ENCODE measurements at regions not wholly inside any gene's neighbourhood (a gene's known extent, or its start where the extent isn't known, plus 50 kb on each side); places are given as distances from the start of the nearest gene placed in this dataset.
A peak's percentile ranks its signal among the peaks of the same experiment; 100 is the strongest.
"Not testable (repeated sequence)": the region's sequence is repeated elsewhere in the genome, so short reads cannot be mapped to it uniquely, and the experiment has no call there.

DNA sequence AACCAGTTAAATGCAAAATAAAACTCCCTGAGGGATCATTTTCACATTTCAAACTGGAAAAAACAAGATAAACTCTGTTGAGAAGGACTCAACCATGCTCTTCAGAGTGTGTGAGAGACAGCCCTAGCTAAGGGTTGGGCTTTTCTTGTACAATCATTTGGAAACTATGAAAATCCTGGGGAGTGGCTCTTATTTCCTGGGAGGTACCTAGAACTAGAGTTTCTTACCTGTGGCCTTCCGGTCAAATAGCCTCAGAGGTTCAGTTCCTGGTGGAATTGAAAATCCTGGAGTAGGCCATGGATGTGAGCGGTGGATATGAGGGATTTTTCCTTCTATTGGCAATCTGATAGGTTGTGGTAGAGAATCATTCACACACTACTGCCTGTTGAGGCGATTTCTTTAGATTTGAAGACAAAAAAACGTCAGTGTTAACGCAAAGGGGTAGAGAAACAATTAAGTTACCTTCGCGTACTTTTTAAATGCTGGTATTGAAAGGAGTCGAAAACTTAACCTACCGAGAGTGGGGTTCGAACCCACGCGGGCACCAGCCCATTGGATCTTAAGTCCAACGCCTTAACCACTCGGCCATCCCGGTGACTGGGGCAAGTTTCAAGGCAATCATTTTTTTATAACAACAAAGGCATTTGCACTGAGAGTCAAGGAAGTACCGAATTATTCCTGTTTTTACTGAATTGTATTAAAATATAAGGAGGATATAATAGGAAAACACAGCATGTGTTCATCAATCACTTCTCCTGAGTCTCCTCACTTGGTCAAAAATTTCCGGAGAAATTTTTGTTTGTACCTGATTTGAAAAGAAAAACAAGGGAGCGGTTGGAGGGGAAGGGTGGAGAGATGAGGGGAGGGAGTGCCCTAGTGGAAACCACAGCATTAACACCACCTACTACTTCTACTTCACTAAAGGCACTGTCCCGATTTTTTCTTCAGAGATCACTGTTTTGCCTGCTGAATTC, 191.3 kb downstream of the OR2B2 start:
- Histone ChIP-seq H3K79me1 (ENCODE audit: insufficient read depth, low read depth, low read length, poor library complexity, severe bottlenecking) (no peaks in the 10 kb centered on the region), H2BK12ac (ENCODE audit: insufficient read length, low read depth, low read length) (no peak overlapping the region), H3K56ac (ENCODE audit: insufficient read length, low read depth, low read length) (no peak overlapping the region), H2AFZ (ENCODE audit: low read length) (peak overlapping the region; percentile 69), H4K5ac (ENCODE audit: insufficient read length, low read depth, low read length) (no peak overlapping the region), H3K9ac (ENCODE audit: extremely low read depth, insufficient read length, low read length) (no peak overlapping the region), H3K14ac (ENCODE audit: insufficient read depth, low read length) (no peak overlapping the region), H4K91ac (ENCODE audit: insufficient read length, low read depth, low read length) (no peak overlapping the region), H3K4me2 (ENCODE audit: insufficient read depth, insufficient read length, low read length) (peak overlapping the region; percentile 79), H2BK5ac (ENCODE audit: insufficient read length, low read length) (no peak overlapping the region), H3K4me1 (ENCODE audit: insufficient read depth, low read length) (no peaks in the 10 kb centered on the region), H3K9me3 (ENCODE audit: control insufficient read depth, low read depth, low read length) (no peaks in the 10 kb centered on the region), H2BK120ac (ENCODE audit: low read depth, low read length, poor library complexity, severe bottlenecking) (no peak overlapping the region), H3K18ac (ENCODE audit: insufficient read length, low read depth, low read length) (no peak overlapping the region), H4K8ac (replicated peaks; ENCODE audit: insufficient read length, low read depth, low read length) (no peak overlapping the region), H3K23me2 (ENCODE audit: insufficient read length, low read depth, low read length, poor library complexity, severe bottlenecking) (peaks cover 3% of the 10 kb centered on the region), H4K20me1 (ENCODE audit: control insufficient read depth, insufficient read depth, insufficient read length) (no peaks in the 10 kb centered on the region), H3K27me3 (ENCODE audit: insufficient read depth, low read length) (no peaks in the 10 kb centered on the region), H2AK5ac (ENCODE audit: insufficient read length, low read length) (no peak overlapping the region), H3T11ph (ENCODE audit: low read length) (no peak overlapping the region), H3K4ac (ENCODE audit: low read depth, low read length) (no peak overlapping the region), H2BK20ac (ENCODE audit: low read depth, low read length, poor library complexity, severe bottlenecking) (no peak overlapping the region), H3K27ac (ENCODE audit: insufficient read length, low read depth, low read length) (no peak overlapping the region), H3K79me2 (ENCODE audit: insufficient read depth, low read length) (no peaks in the 10 kb centered on the region), H3K23ac (ENCODE audit: insufficient read length, low read depth, low read length) (no peak overlapping the region), H2BK15ac (ENCODE audit: low read depth, low read length) (no peak overlapping the region)
- peaks cover 13 to 19% of the 10 kb centered on the region in 2 experiments for H3K4me1 Mint-ChIP-seq
- no peak overlapping the region for H3K27ac Mint-ChIP-seq
- no CpG with 5 or more reads among the region's 19 CpGs for WGBS (ENCODE audit: extremely low coverage, insufficient read length, low lambda C conversion rate)
- TF ChIP-seq, protein P1, sequence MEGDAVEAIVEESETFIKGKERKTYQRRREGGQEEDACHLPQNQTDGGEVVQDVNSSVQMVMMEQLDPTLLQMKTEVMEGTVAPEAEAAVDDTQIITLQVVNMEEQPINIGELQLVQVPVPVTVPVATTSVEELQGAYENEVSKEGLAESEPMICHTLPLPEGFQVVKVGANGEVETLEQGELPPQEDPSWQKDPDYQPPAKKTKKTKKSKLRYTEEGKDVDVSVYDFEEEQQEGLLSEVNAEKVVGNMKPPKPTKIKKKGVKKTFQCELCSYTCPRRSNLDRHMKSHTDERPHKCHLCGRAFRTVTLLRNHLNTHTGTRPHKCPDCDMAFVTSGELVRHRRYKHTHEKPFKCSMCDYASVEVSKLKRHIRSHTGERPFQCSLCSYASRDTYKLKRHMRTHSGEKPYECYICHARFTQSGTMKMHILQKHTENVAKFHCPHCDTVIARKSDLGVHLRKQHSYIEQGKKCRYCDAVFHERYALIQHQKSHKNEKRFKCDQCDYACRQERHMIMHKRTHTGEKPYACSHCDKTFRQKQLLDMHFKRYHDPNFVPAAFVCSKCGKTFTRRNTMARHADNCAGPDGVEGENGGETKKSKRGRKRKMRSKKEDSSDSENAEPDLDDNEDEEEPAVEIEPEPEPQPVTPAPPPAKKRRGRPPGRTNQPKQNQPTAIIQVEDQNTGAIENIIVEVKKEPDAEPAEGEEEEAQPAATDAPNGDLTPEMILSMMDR (conservative IDR thresholded peaks at IDR 0.05), result peak; percentile 42; the same call in 2 of the 3 replicates
- peak; percentile 74 for DNase-seq
- no peaks in the 10 kb centered on the region; a peak in 1 of 5 replicates for H3K9me3 Mint-ChIP-seq
- no peaks in the 10 kb centered on the region for H3K36me3 Mint-ChIP-seq (ENCODE audit: insufficient read depth in 1 of 3, low read depth in 3 of 3)
- peak overlapping the region; percentile 70 to 87 for H3K4me3 Mint-ChIP-seq
- peaks cover 14% of the 10 kb centered on the region for H3K27me3 Mint-ChIP-seq (ENCODE audit: low read depth)

DNA sequence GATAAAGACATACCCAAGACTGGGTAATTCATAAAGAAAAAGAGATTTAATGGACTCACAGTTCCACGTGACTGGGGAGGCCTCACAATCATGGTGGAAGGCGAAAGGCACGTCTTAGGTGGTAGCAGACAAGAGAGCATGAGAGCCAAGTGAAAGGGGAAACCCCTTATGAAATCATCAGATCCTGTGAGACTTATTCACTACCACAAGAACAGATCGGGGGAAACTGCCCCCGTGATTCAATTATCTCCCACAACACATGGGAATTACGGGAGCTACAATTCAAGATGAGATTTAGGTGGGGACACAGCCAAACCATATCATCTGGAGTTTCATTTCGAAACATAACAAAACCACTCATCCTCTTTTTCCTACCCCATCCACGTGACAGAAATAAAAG, 193.2 kb downstream of the OR2B2 start:
- peak overlapping the region in 1 of 3 experiments; percentile 9; a peak in 1 of 7 replicates for H3K27ac Mint-ChIP-seq

More for the DNA sequence above, 193.2 kb downstream of the OR2B2 start:
- H3K9ac ChIP-seq (ENCODE audit: extremely low read depth, insufficient read length, low read length); H3K79me2 ChIP-seq (ENCODE audit: insufficient read depth, low read length); H2BK20ac ChIP-seq (ENCODE audit: low read depth, low read length, poor library complexity, severe bottlenecking); H2AFZ ChIP-seq (ENCODE audit: low read length); H3K4me2 ChIP-seq (ENCODE audit: insufficient read depth, insufficient read length, low read length); H3K4me1 ChIP-seq (ENCODE audit: insufficient read depth, low read length); DNase-seq; H2BK5ac ChIP-seq (ENCODE audit: insufficient read length, low read length); H2BK120ac ChIP-seq (ENCODE audit: low read depth, low read length, poor library complexity, severe bottlenecking); H3K23ac ChIP-seq (ENCODE audit: insufficient read length, low read depth, low read length); H2BK15ac ChIP-seq (ENCODE audit: low read depth, low read length); H3K14ac ChIP-seq (ENCODE audit: insufficient read depth, low read length); H3K23me2 ChIP-seq (ENCODE audit: insufficient read length, low read depth, low read length, poor library complexity, severe bottlenecking); H3K27me3 ChIP-seq (ENCODE audit: insufficient read depth, low read length); H3K36me3 Mint-ChIP-seq (ENCODE audit: insufficient read depth in 1 of 3, low read depth in 3 of 3); H3K9me3 Mint-ChIP-seq; H2BK12ac ChIP-seq (ENCODE audit: insufficient read length, low read depth, low read length); H3K79me1 ChIP-seq (ENCODE audit: insufficient read depth, low read depth, low read length, poor library complexity, severe bottlenecking); H4K20me1 ChIP-seq (ENCODE audit: control insufficient read depth, insufficient read depth, insufficient read length); H3K18ac ChIP-seq (ENCODE audit: insufficient read length, low read depth, low read length); H3T11ph ChIP-seq (ENCODE audit: low read length); H4K8ac ChIP-seq (replicated peaks; ENCODE audit: insufficient read length, low read depth, low read length); H3K27ac ChIP-seq (ENCODE audit: insufficient read length, low read depth, low read length); H3K56ac ChIP-seq (ENCODE audit: insufficient read length, low read depth, low read length); H3K4me3 Mint-ChIP-seq; H3K4ac ChIP-seq (ENCODE audit: low read depth, low read length); H4K91ac ChIP-seq (ENCODE audit: insufficient read length, low read depth, low read length); H4K5ac ChIP-seq (ENCODE audit: insufficient read length, low read depth, low read length); H2AK5ac ChIP-seq (ENCODE audit: insufficient read length, low read length); H3K9me3 ChIP-seq (ENCODE audit: control insufficient read depth, low read depth, low read length): not testable (repeated sequence)
- Mint-ChIP-seq H3K27me3 (ENCODE audit: low read depth) (peaks cover 14% of the 10 kb centered on the region), H3K4me1 (peaks cover 13 to 19% of the 10 kb centered on the region in 2 experiments)
- WGBS (ENCODE audit: extremely low coverage, insufficient read length, low lambda C conversion rate), result no CpG with 5 or more reads among the region's 8 CpGs
